Thyroid gland (tissue), 4 donors: ENCODE measurements at regions not wholly inside any gene's neighbourhood (a gene's known extent, or its start where the extent isn't known, plus 50 kb on each side); places are given as distances from the start of the nearest gene placed in this dataset.

Experiments
- DNase-seq, 2 donors: peaks; one replicate each; pipeline ENCODE4 v3.0.0-alpha.2; 2019
- H3K27ac ChIP-seq, 3 donors: fragments of 200-600 bp; sonication (generic); 1 replicate in 2 of 3; 2 replicates in 1 of 3; pipeline ENCODE4 v1.5.1; 2016 to 2019; ENCODE audit warnings: mild to moderate bottlenecking in 1 of 3, moderate library complexity in 1 of 3
- H3K27me3 ChIP-seq: fragments of 200-600 bp; sonication (generic); one replicate; pipeline ENCODE4 v1.5.1; 2019
- H3K36me3 ChIP-seq, 2 donors: fragments of 200-600 bp; sonication (generic); one replicate each; pipeline ENCODE4 v1.5.1; 2016 to 2019
- H3K4me1 ChIP-seq, 2 donors: fragments of 200-600 bp; sonication (generic); one replicate each; pipeline ENCODE4 v1.5.1; 2017 to 2019
- H3K4me3 ChIP-seq, 3 donors: fragments of 200-600 bp; sonication (generic); replicated peaks in 1 of 3; 1 replicate in 2 of 3; 2 replicates in 1 of 3; pipeline ENCODE4 v1.5.1; 2016; ENCODE audit warnings: mild to moderate bottlenecking in 1 of 3
- H3K9me3 ChIP-seq: fragments of 200-600 bp; sonication (generic); one replicate; pipeline ENCODE4 v1.5.1; 2017
- CTCF ChIP-seq, 6 experiments: fragments of 200-600 bp in 3 of 6; fragments of 450-650 bp in 3 of 6; sonication (generic) in 3 of 6; IDR thresholded peaks; one replicate each; pipeline ENCODE4 v1.5.1; 2016 to 2019; ENCODE audit warnings: antibody characterized with exemption in 6 of 6, mild to moderate bottlenecking in 2 of 6, inconsistent platforms in 1 of 6, moderate library complexity in 1 of 6
- POLR2A ChIP-seq, 2 donors: fragments of 450-650 bp; IDR thresholded peaks; one replicate each; pipeline ENCODE4 v1.6.1; 2017; ENCODE audit warnings: antibody characterized with exemption in 2 of 2, mild to moderate bottlenecking in 2 of 2, moderate library complexity in 1 of 2
- WGBS, 2 donors: methylation state at CpG; one replicate each; pipeline ENCODE4 v1.1.5; 2017; 5-methylcytosine and 5-hydroxymethylcytosine counted together
- intact Hi-C: fragments of 100-400 bp; cut with DNase I; formaldehyde crosslinking; loops from one replicate; pipeline ENCODE4 v1.15.1; 2023

DNA sequence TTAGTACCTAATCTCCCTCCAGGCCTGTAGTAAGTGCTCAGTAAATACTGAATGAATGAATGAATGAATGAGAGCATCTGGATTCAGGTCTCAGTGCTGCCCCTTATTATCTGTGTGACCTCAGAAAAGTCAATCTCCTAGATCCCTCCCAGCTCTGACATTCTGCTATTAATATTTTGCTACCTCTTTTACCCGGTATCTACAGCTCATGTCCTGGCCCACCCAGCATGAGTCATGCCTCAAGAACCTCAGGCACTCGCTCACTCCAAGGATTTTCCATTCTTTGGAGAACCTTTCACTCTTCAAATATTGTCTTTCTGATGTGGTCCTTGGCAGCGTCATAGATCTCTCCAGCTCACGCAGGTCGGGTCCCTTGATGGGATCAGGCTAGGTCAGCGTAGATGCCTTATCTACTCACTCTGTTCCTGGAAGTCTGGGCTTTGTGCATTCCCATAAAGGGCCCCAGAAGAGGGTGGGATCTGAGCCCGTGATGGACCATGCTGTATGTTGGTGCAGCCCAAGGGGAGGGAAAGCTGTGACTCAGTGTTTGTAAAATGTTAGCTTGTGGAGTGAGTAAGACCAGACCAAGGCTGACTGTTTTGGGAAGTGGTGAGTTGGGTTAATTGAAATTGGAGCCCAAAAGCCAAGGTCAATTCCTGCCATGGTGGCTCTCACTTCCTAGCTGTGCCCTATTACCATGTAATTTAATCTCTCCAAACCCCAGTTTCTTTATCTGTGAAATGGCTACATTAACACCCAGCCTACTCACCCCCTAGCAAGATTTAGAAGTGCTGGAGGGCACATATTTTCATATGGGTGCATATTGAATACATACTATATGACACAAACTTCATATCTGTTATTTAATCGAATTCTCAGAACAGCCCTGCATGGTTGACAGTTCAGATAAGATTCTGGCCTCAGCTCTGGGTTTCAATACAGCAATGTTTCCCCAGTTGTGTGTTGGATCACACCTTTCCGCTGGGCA, 214.1 kb upstream of the USP24 start:
- peak overlapping the region in 1 of 3 donors; percentile 43 for H3K27ac ChIP-seq
- intact Hi-C loops, result no loop called here

DNA sequence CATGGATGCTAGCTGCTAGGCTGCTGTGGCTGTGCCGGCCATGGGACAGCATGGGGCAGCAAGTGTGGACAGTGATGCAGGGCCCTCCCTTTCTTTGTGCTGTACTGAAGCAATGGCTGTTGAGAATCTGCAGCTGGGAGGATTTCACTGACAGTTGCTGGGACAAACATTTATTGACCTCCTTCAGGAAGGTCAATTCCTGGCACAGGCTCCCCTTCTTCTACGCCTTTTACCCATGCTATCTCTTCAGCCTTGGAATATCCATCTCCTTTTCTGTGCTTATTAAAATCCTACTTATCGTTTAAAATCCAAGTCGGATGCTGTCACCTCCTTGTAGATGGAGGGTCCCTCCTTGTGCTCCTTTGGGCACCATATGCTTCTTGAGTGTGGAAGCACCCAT, 213.1 kb upstream of the USP24 start:
- TF ChIP-seq CTCF (IDR thresholded peaks at IDR 0.05), result no peak
- TF ChIP-seq POLR2A (IDR thresholded peaks at IDR 0.05), result no peak
- H3K27me3 ChIP-seq, result no peaks in the 10 kb centered on the region
- WGBS, 2 donors, result 93 to 98% methylated on average over 4 of the region's 4 CpGs
- no peaks in the 10 kb centered on the region for H3K9me3 ChIP-seq
- H3K36me3 ChIP-seq, result no peaks in the 10 kb centered on the region
- peaks cover 0 to 24% of the 10 kb centered on the region in 2 donors for H3K4me1 ChIP-seq
- no peak overlapping the region for H3K4me3 ChIP-seq
- no peak for DNase-seq
- intact Hi-C loops, result no loop called here
- peak overlapping the region in 1 of 3 donors; percentile 18 for H3K27ac ChIP-seq

More for the DNA sequence above, 214.1 kb upstream of the USP24 start:
- TF ChIP-seq CTCF (IDR thresholded peaks at IDR 0.05), result no peak
- no peak for TF ChIP-seq POLR2A (IDR thresholded peaks at IDR 0.05)
- peak; percentile 6 to 13 for DNase-seq
- H3K9me3 ChIP-seq, result no peaks in the 10 kb centered on the region
- peaks cover 0 to 24% of the 10 kb centered on the region in 2 donors for H3K4me1 ChIP-seq
- H3K4me3 ChIP-seq, result no peak overlapping the region
- H3K36me3 ChIP-seq, result no peaks in the 10 kb centered on the region
- no peaks in the 10 kb centered on the region for H3K27me3 ChIP-seq
- WGBS, 2 donors, result 70 to 76% methylated on average over 9 of the region's 9 CpGs

- TF ChIP-seq CTCF (IDR thresholded peaks at IDR 0.05) (no peak), POLR2A (IDR thresholded peaks at IDR 0.05) (no peak)
- DNase-seq, result no peak
- H3K27me3 ChIP-seq, result no peaks in the 10 kb centered on the region
- H3K9me3 ChIP-seq, result no peaks in the 10 kb centered on the region
- intact Hi-C loops, result no loop called here
- H3K27ac ChIP-seq, result no peak overlapping the region
- peaks cover 0 to 24% of the 10 kb centered on the region in 2 donors for H3K4me1 ChIP-seq
- 83 to 84% methylated on average over 4 of the region's 4 CpGs for WGBS, 2 donors
- no peak overlapping the region for H3K4me3 ChIP-seq
- H3K36me3 ChIP-seq, result no peaks in the 10 kb centered on the region
Measured at GRCh38 chr1:55427606-55428005, 212.4 kb upstream of the USP24 start.

- 65 to 73% methylated on average over 2 of the region's 2 CpGs for WGBS, 2 donors
- DNase-seq, result no peak
- intact Hi-C loops, result no loop called here
- no peak overlapping the region for H3K4me3 ChIP-seq
- no peak overlapping the region for H3K27ac ChIP-seq
- TF ChIP-seq CTCF (IDR thresholded peaks at IDR 0.05) (no peak), POLR2A (IDR thresholded peaks at IDR 0.05) (no peak)
- H3K27me3 ChIP-seq, result no peaks in the 10 kb centered on the region
- peaks cover 0 to 24% of the 10 kb centered on the region in 2 donors for H3K4me1 ChIP-seq
- no peaks in the 10 kb centered on the region for H3K36me3 ChIP-seq
- no peaks in the 10 kb centered on the region for H3K9me3 ChIP-seq
Measured at GRCh38 chr1:55426619-55427018, 211.5 kb upstream of the USP24 start.

DNA sequence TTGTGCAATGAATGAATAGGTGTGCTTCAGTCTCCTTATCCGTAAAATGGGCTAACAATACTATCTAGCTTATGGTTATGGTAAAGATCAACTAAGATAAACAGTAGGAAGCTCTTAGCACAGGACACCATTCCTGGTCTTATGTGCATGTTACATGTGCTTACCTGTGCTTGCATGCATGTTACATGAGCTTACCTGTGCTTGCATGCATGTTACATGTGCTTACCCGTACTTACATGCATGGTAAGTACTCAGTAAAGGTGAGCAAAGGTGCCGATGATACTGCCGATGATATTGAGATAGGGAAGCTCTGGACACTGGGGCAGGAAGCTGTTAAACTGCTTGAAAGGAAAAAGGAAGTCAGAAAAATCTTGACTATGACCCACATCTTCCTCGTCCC, 211.0 kb upstream of the USP24 start:
- H3K4me3 ChIP-seq, result no peak overlapping the region
- no peaks in the 10 kb centered on the region for H3K36me3 ChIP-seq
- 81 to 82% methylated on average over 5 of the region's 5 CpGs for WGBS, 2 donors
- intact Hi-C loops, result no loop called here
- H3K27me3 ChIP-seq, result no peaks in the 10 kb centered on the region
- no peak for DNase-seq
- peaks cover 0 to 24% of the 10 kb centered on the region in 2 donors for H3K4me1 ChIP-seq
- H3K27ac ChIP-seq, result no peak overlapping the region
- H3K9me3 ChIP-seq, result no peaks in the 10 kb centered on the region
- TF ChIP-seq POLR2A (IDR thresholded peaks at IDR 0.05), result no peak
- no peak for TF ChIP-seq CTCF (IDR thresholded peaks at IDR 0.05)
